H1 (cell line): ENCODE measurements at regions not wholly inside any gene's neighbourhood (a gene's known extent, or its start where the extent isn't known, plus 50 kb on each side); places are given as distances from the start of the nearest gene placed in this dataset.

Experiments used
- CTCF ChIA-PET: fragments of 300-600 bp; sonication (Branson Sonifier 250); formaldehyde crosslinking; loops from one replicate; lab custom pipeline; 2021; ENCODE audit not compliant: partially characterized antibody; lab: Charles Lee
- POLR2A ChIA-PET: fragments of 300-600 bp; sonication (Branson Sonifier 250); formaldehyde crosslinking; loops from one replicate; lab custom pipeline; 2021; ENCODE audit warnings: inconsistent platforms; ENCODE audit not compliant: partially characterized antibody; lab: Charles Lee
- DNase-seq, 2 experiments: peaks; one replicate each; pipeline versions ENCODE4 v3.0.0 to v3.0.0-alpha.2; 2010 to 2022; ENCODE audit warnings: low spot score in 2 of 2, low read depth in 1 of 2, mixed read lengths in 1 of 2
- FAIRE-seq: peaks from 2 replicates; lab custom pipeline; 2011; peaks lifted over from hg19 to GRCh38; lab: Jason Lieb, UNC
- H2AFZ ChIP-seq: 2 replicates; pipeline ENCODE4 v1.8.1; 2012; ENCODE audit warnings: low read length, inconsistent platforms
- H2AK5ac ChIP-seq: 2 replicates; pipeline ENCODE4 v1.6.1; 2013; ENCODE audit warnings: low read depth, low read length
- H2BK120ac ChIP-seq: replicated peaks from 2 replicates; pipeline ENCODE3; 2013; ENCODE audit warnings: low read depth, low read length, inconsistent platforms
- H2BK12ac ChIP-seq: 2 replicates; pipeline ENCODE4 v1.6.1; 2013; ENCODE audit warnings: low read depth, low read length
- H2BK15ac ChIP-seq: 2 replicates; pipeline ENCODE4 v1.6.1; 2013; ENCODE audit warnings: low read length
- H2BK20ac ChIP-seq: 2 replicates; pipeline ENCODE4 v1.6.1; 2013; ENCODE audit warnings: low read length
- H2BK5ac ChIP-seq: 2 replicates; pipeline ENCODE4 v1.6.1; 2013; ENCODE audit warnings: low read depth, low read length
- H3K14ac ChIP-seq: 2 replicates; pipeline ENCODE4 v1.6.1; 2013; ENCODE audit warnings: inconsistent platforms; ENCODE audit not compliant: insufficient read length
- H3K18ac ChIP-seq: 2 replicates; pipeline ENCODE4 v1.6.1; 2013; ENCODE audit warnings: low read length; ENCODE audit errors: extremely low read depth
- H3K23ac ChIP-seq: 2 replicates; pipeline ENCODE4 v1.6.1; 2013; ENCODE audit warnings: inconsistent platforms; ENCODE audit not compliant: insufficient read length
- H3K23me2 ChIP-seq: 2 replicates; pipeline ENCODE4 v1.6.1; 2013; ENCODE audit warnings: low read depth, low read length
- H3K27ac ChIP-seq: 2 replicates; pipeline ENCODE4 v1.6.1; 2011; ENCODE audit warnings: low read depth, low read length, inconsistent platforms
- H3K27me3 ChIP-seq, 4 experiments: replicated peaks in 1 of 4; 1 replicate in 1 of 4; 2 replicates in 3 of 4; pipeline versions ENCODE4 v1.6.1 to v1.8.1; 2011 to 2013; ENCODE audit warnings: low read length in 3 of 4, mild to moderate bottlenecking in 3 of 4, inconsistent platforms in 2 of 4, mixed read lengths in 2 of 4, moderate library complexity in 1 of 4; ENCODE audit not compliant: control insufficient read depth in 3 of 4, insufficient read depth in 3 of 4; ENCODE audit errors: extremely low read depth in 1 of 4
- H3K36me3 ChIP-seq, 4 experiments: 2 replicates each; pipeline versions ENCODE4 v1.6.1 to v1.8.1; 2011 to 2013; ENCODE audit warnings: mild to moderate bottlenecking in 4 of 4, low read length in 3 of 4, moderate library complexity in 2 of 4, control low read depth in 1 of 4, inconsistent platforms in 1 of 4; ENCODE audit not compliant: insufficient read depth in 4 of 4, control insufficient read depth in 2 of 4
- H3K4ac ChIP-seq: replicated peaks from 2 replicates; pipeline ENCODE3; 2013; ENCODE audit warnings: low read length, low read depth, mixed read lengths, inconsistent platforms; ENCODE audit not compliant: insufficient read length
- H3K4me1 ChIP-seq, 4 experiments: replicated peaks in 1 of 4; 1 replicate in 1 of 4; 2 replicates in 3 of 4; pipeline versions ENCODE4 v1.6.1 to v1.8.1; 2011 to 2013; ENCODE audit warnings: low read length in 3 of 4, inconsistent platforms in 2 of 4, mixed read lengths in 1 of 4; ENCODE audit not compliant: insufficient read depth in 4 of 4, control insufficient read depth in 3 of 4
- H3K4me2 ChIP-seq, 2 experiments: 2 replicates each; pipeline versions ENCODE4 v1.6.1 to v1.8.1; 2011 to 2013; ENCODE audit warnings: low read depth in 2 of 2, low read length in 2 of 2, control low read depth in 1 of 2, inconsistent platforms in 1 of 2, mild to moderate bottlenecking in 1 of 2; ENCODE audit not compliant: insufficient read depth in 1 of 2
- H3K4me3 ChIP-seq, 4 experiments: fragments of 200-600, 300-600 bp in 1 of 4; sonication (generic), shearing (Covaris generic), sonication (Bioruptor Twin) in 1 of 4; 2 replicates each; pipeline versions ENCODE4 v1.5.1 to v1.8.1; 2011 to 2016; ENCODE audit warnings: low read length in 4 of 4, low read depth in 3 of 4, control low read depth in 2 of 4, inconsistent platforms in 2 of 4, mild to moderate bottlenecking in 2 of 4, mixed read lengths in 1 of 4, moderate library complexity in 1 of 4; ENCODE audit not compliant: insufficient read depth in 2 of 4; ENCODE audit errors: extremely low read depth in 1 of 4
- H3K56ac ChIP-seq: replicated peaks from 2 replicates; pipeline ENCODE3; 2013; ENCODE audit warnings: low read depth, mild to moderate bottlenecking, mixed read lengths, low read length, inconsistent platforms; ENCODE audit not compliant: insufficient read length
- H3K79me1 ChIP-seq: 2 replicates; pipeline ENCODE4 v1.6.1; 2013; ENCODE audit warnings: low read depth, low read length, control low read depth
- H3K79me2 ChIP-seq, 2 experiments: 2 replicates each; pipeline versions ENCODE4 v1.6.1 to v1.8.1; 2012 to 2013; ENCODE audit warnings: low read length in 2 of 2, mild to moderate bottlenecking in 2 of 2, inconsistent platforms in 1 of 2; ENCODE audit not compliant: insufficient read depth in 2 of 2, control insufficient read depth in 1 of 2
- H3K9ac ChIP-seq, 4 experiments: replicated peaks in 1 of 4; 1 replicate in 1 of 4; 2 replicates in 3 of 4; pipeline versions ENCODE4 v1.6.1 to v1.8.1; 2011 to 2013; ENCODE audit warnings: low read depth in 3 of 4, low read length in 3 of 4, control low read depth in 2 of 4, mild to moderate bottlenecking in 2 of 4, moderate library complexity in 2 of 4, inconsistent platforms in 1 of 4; ENCODE audit errors: extremely low read depth in 1 of 4
- H3K9me3 ChIP-seq, 2 experiments: 2 replicates each; pipeline versions ENCODE4 v1.6.1 to v1.8.1; 2012 to 2013; ENCODE audit warnings: mild to moderate bottlenecking in 2 of 2, moderate library complexity in 2 of 2, control low read depth in 1 of 2, inconsistent platforms in 1 of 2, low read depth in 1 of 2, low read length in 1 of 2, mixed read lengths in 1 of 2; ENCODE audit not compliant: insufficient read depth in 2 of 2
- H4K20me1 ChIP-seq, 2 experiments: replicated peaks in 1 of 2; 2 replicates each; pipeline versions ENCODE3 to v1.8.1; 2011 to 2013; ENCODE audit warnings: inconsistent platforms in 2 of 2, low read length in 2 of 2, mild to moderate bottlenecking in 1 of 2; ENCODE audit not compliant: insufficient read depth in 2 of 2, control insufficient read depth in 1 of 2
- H4K5ac ChIP-seq: 2 replicates; pipeline ENCODE4 v1.6.1; 2013; ENCODE audit warnings: low read length, low read depth, mixed read lengths, inconsistent platforms; ENCODE audit not compliant: insufficient read length
- H4K8ac ChIP-seq: 2 replicates; pipeline ENCODE4 v1.8.0; 2013; ENCODE audit warnings: mild to moderate bottlenecking, moderate library complexity, low read length, inconsistent platforms; ENCODE audit not compliant: insufficient read depth; ENCODE audit errors: extremely low read depth
- H4K91ac ChIP-seq: replicated peaks from 2 replicates; pipeline ENCODE3; 2013; ENCODE audit warnings: low read length, mixed read lengths, inconsistent platforms; ENCODE audit not compliant: insufficient read length
- BACH1 ChIP-seq: IDR thresholded peaks from 2 replicates; pipeline ENCODE4 v1.6.1; 2012; ENCODE audit warnings: low read length, improper control_type of control experiment
- CEBPB ChIP-seq: IDR thresholded peaks from 2 replicates; pipeline ENCODE4 v1.6.1; 2012; ENCODE audit warnings: low read depth, low read length
- WGBS, 2 experiments: shearing (Covaris generic) in 1 of 2; methylation state at CpG; one replicate each; pipeline versions ENCODE4 v1.1.6 to v1.1.7; 2013 to 2015; ENCODE audit warnings: low lambda C conversion rate in 2 of 2, mixed read lengths in 2 of 2, inconsistent platforms in 1 of 2, low coverage in 1 of 2, missing lambda C conversion rate in 1 of 2; ENCODE audit not compliant: insufficient replicate concordance in 2 of 2, insufficient coverage in 1 of 2, insufficient read length in 1 of 2; ENCODE audit errors: extremely low coverage in 1 of 2, missing lambda C conversion rate in 1 of 2; 5-methylcytosine and 5-hydroxymethylcytosine counted together

DNA sequence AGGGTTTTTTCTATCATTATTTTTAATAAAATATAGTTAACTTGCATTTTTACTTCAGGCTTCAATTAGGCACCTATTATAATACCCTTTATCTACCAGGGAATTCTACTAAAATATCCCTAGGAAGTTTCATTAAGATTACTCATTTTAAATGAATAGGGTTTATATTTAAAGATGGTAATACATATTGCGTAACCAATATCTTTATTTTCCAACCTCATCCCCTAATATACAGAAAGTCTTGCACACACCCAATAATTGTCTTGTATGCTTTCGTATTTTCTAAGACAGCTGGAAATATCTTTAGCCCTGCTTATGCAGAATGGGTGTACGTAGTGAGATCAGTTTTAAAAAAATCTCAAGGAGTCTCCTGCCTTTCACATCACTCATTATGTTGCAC lies 1186.8 kb downstream of the TECRL start:
- no peaks in the 10 kb centered on the region for H4K20me1 ChIP-seq
- H4K5ac ChIP-seq: no peak overlapping the region
- H3K4ac ChIP-seq: no peak overlapping the region
- no peak overlapping the region for H3K23ac ChIP-seq
- H4K91ac ChIP-seq: no peak overlapping the region
- H2BK20ac ChIP-seq: no peak overlapping the region
- TF ChIP-seq BACH1 (no peak), CEBPB (peak; percentile 72; the same call in 1 of the 2 replicates)
- H3K18ac ChIP-seq: no peak overlapping the region
- no peak overlapping the region for H3K27ac ChIP-seq
- no peak overlapping the region for H2BK5ac ChIP-seq
- no peak overlapping the region for H4K8ac ChIP-seq
- H3K36me3 ChIP-seq: no peaks in the 10 kb centered on the region
- H3K4me2 ChIP-seq: no peak overlapping the region
- H3K9ac ChIP-seq: no peak overlapping the region
- POLR2A ChIA-PET: no interaction called here
- no peak overlapping the region for H3K4me3 ChIP-seq
- H2BK12ac ChIP-seq: no peak overlapping the region
- DNase-seq (no peak), FAIRE-seq (no peak)
- no peak overlapping the region for H2AK5ac ChIP-seq
- no peak overlapping the region for H2AFZ ChIP-seq
- WGBS, 2 experiments: 98% methylated on average over 3 of the region's 3 CpGs; no CpG with 5 or more reads in 1 of the 2 experiments
- no peaks in the 10 kb centered on the region for H3K23me2 ChIP-seq
- H3K56ac ChIP-seq: no peak overlapping the region
- H3K9me3 ChIP-seq: no peaks in the 10 kb centered on the region
- H2BK15ac ChIP-seq: no peak overlapping the region
- no peak overlapping the region for H3K14ac ChIP-seq
- H3K79me1 ChIP-seq: no peaks in the 10 kb centered on the region
- H2BK120ac ChIP-seq: no peak overlapping the region
- no peaks in the 10 kb centered on the region for H3K79me2 ChIP-seq
- no peaks in the 10 kb centered on the region; a peak in 2 of 7 replicates for H3K4me1 ChIP-seq
- no peaks in the 10 kb centered on the region for H3K27me3 ChIP-seq
- CTCF ChIA-PET: no interaction called here
